Stomach smooth muscle (tissue), 2 donors: ENCODE measurements at regions not wholly inside any gene's neighbourhood (a gene's known extent, or its start where the extent isn't known, plus 50 kb on each side); places are given as distances from the start of the nearest gene placed in this dataset.

Experiments
- H3K27ac ChIP-seq: one replicate; pipeline ENCODE4 v1.7.0; 2013; ENCODE audit warnings: mild to moderate bottlenecking, low read length, inconsistent platforms
- H3K27me3 ChIP-seq, 2 donors: one replicate each; pipeline ENCODE4 v1.7.0; 2013; ENCODE audit warnings: low read length in 2 of 2; ENCODE audit not compliant: insufficient read depth in 2 of 2, control insufficient read depth in 1 of 2
- H3K36me3 ChIP-seq, 2 donors: one replicate each; pipeline ENCODE4 v1.7.0; 2013; ENCODE audit warnings: low read length in 2 of 2; ENCODE audit not compliant: control insufficient read depth in 2 of 2, insufficient read depth in 2 of 2
- H3K4me1 ChIP-seq: one replicate; pipeline ENCODE4 v1.7.0; 2013; ENCODE audit warnings: low read length; ENCODE audit not compliant: control insufficient read depth, insufficient read depth
- H3K4me3 ChIP-seq, 2 donors: one replicate each; pipeline ENCODE4 v1.7.0; 2013; ENCODE audit warnings: low read length in 2 of 2
- H3K9ac ChIP-seq, 2 donors: one replicate each; pipeline ENCODE4 v1.7.0; 2013; ENCODE audit warnings: low read length in 2 of 2, mild to moderate bottlenecking in 1 of 2
- H3K9me3 ChIP-seq, 2 donors: one replicate each; pipeline ENCODE4 v1.7.0; 2013; ENCODE audit warnings: low read length in 2 of 2; ENCODE audit not compliant: control insufficient read depth in 2 of 2
- donor health status: healthy.
- donor health status: Pancreatic carcinoma.

DNA sequence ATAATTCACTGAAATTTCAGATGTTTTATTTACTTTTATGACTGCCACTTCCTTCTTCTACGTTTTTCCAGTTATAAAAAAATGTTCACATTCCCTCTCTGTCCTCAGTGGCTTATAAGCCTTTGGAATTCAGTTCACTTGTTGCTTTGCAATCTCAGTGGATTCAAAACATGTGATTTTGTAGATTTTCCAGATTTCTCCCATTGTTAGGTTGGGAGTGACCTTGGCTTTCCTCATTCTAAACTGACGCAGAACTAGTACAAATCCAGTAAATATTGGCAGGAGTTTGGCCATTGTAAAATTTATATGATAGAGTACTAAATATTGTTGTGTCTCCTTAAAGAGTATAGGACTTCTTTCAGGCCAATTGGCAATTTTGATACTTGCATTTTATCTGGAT, 812.3 kb upstream of the ROBO1 start:
- H3K36me3 ChIP-seq, result no peaks in the 10 kb centered on the region

DNA sequence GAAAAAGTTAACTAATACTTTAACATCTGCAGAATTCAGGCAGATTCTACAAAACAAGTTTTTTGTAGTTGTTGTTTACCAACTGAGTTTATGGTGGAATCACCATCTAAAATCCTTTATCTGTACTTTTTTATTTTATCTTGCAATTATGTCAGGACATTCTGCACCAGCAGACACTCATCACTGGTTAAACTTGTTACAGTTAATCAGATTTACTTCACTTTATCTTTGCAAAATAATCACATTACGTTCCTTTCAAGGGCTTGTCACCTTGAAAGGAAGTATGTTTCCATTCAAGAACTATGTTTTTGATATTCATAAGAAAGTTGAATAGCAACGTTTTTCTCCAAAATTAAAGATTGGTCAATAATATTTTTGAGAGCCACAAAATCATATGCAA, 796.6 kb upstream of the ROBO1 start:
- no peak overlapping the region for H3K27ac ChIP-seq
- no peak overlapping the region for H3K9ac ChIP-seq
- no peaks in the 10 kb centered on the region for H3K4me1 ChIP-seq
- H3K4me3 ChIP-seq, result no peak overlapping the region
- no peaks in the 10 kb centered on the region for H3K36me3 ChIP-seq
- no peaks in the 10 kb centered on the region for H3K27me3 ChIP-seq
- H3K9me3 ChIP-seq, result no peaks in the 10 kb centered on the region

More for the DNA sequence above, 812.3 kb upstream of the ROBO1 start:
- no peaks in the 10 kb centered on the region for H3K4me1 ChIP-seq
- no peaks in the 10 kb centered on the region for H3K9me3 ChIP-seq
- no peak overlapping the region for H3K9ac ChIP-seq
- no peak overlapping the region for H3K27ac ChIP-seq
- no peak overlapping the region for H3K4me3 ChIP-seq
- no peaks in the 10 kb centered on the region for H3K27me3 ChIP-seq

GRCh38 chr3:80559701-80560100, 791.9 kb upstream of the ROBO1 start:
- no peaks in the 10 kb centered on the region for H3K9me3 ChIP-seq
- no peaks in the 10 kb centered on the region for H3K36me3 ChIP-seq
- H3K4me1 ChIP-seq, result no peaks in the 10 kb centered on the region
- H3K27ac ChIP-seq, result no peak overlapping the region
- no peak overlapping the region for H3K4me3 ChIP-seq
- no peaks in the 10 kb centered on the region for H3K27me3 ChIP-seq
- no peak overlapping the region for H3K9ac ChIP-seq

DNA sequence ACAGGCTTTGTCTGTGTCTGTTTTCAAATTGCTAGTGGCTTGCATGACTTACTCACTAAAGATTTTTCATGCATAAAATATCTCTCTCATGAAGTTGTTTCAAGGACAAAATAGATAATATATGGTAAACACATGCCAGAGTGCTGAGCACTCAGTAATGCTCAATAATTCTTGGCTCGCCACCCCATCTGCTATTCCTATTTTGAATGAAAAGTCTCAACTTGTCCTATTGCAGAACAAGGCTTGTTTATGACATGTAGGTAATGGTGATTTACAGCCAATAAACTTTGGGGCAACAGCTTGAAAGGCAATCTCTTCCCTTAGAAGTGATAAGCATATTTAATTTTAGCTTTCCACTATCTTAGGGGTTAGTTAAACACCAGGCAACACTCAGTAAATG, 789.0 kb upstream of the ROBO1 start:
- H3K27me3 ChIP-seq, result no peaks in the 10 kb centered on the region
- no peaks in the 10 kb centered on the region for H3K9me3 ChIP-seq
- no peak overlapping the region for H3K27ac ChIP-seq
- no peaks in the 10 kb centered on the region for H3K36me3 ChIP-seq
- no peak overlapping the region for H3K9ac ChIP-seq
- H3K4me3 ChIP-seq, result no peak overlapping the region
- no peaks in the 10 kb centered on the region for H3K4me1 ChIP-seq

DNA sequence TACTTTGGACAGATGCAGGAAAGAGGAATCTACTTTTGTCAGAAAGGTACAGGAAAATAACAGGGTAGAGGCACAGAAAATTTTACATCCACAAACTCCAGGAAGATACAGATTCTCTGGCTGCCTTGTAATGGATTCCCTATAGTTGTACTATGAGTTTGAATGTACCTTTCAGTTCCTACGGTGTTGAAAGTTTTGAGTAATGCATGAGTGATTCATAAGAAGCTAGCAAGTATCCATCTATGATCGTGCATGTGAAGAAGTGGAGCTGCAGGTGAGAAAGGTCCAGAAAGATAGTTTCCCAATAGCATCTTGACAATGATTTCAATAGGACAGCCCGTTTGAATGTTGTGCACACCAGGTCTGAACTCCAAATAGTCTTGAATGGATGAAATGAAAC, 786.5 kb upstream of the ROBO1 start:
- H3K36me3 ChIP-seq, result no peaks in the 10 kb centered on the region
- no peaks in the 10 kb centered on the region for H3K9me3 ChIP-seq
- H3K27ac ChIP-seq, result no peak overlapping the region
- H3K4me1 ChIP-seq, result no peaks in the 10 kb centered on the region
- no peak overlapping the region for H3K9ac ChIP-seq
- H3K27me3 ChIP-seq, result no peaks in the 10 kb centered on the region
- no peak overlapping the region for H3K4me3 ChIP-seq

DNA sequence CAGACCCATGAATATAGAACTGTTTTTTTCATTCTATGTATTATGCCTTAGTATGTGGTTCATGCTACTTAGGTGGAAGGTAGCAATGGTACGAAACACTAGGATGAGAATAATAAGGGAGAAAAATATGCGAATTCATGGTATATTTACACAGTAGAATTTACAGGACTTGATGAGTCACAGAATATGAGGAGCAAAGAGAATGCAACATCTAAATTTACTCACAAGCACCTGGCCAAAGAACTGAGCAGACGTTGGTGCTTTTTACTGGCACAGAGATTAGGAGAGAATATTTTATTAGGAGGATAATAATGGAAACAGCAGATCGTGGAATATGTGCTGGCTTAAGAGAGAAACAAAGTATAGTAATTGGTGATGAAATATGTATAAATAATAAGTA, 785.4 kb upstream of the ROBO1 start:
- Histone ChIP-seq H3K9ac (no peak overlapping the region), H3K4me3 (no peak overlapping the region), H3K36me3 (no peaks in the 10 kb centered on the region), H3K9me3 (no peaks in the 10 kb centered on the region), H3K27ac (no peak overlapping the region), H3K27me3 (no peaks in the 10 kb centered on the region), H3K4me1 (no peaks in the 10 kb centered on the region)

- H3K4me1 ChIP-seq, result no peaks in the 10 kb centered on the region
- no peaks in the 10 kb centered on the region for H3K9me3 ChIP-seq
- no peak overlapping the region for H3K9ac ChIP-seq
- H3K27me3 ChIP-seq, result no peaks in the 10 kb centered on the region
- H3K4me3 ChIP-seq, result no peak overlapping the region
- no peak overlapping the region for H3K27ac ChIP-seq
- H3K36me3 ChIP-seq, result no peaks in the 10 kb centered on the region
These were observed 782.4 kb upstream of the ROBO1 start for GRCh38 chr3:80550174-80550573.

DNA sequence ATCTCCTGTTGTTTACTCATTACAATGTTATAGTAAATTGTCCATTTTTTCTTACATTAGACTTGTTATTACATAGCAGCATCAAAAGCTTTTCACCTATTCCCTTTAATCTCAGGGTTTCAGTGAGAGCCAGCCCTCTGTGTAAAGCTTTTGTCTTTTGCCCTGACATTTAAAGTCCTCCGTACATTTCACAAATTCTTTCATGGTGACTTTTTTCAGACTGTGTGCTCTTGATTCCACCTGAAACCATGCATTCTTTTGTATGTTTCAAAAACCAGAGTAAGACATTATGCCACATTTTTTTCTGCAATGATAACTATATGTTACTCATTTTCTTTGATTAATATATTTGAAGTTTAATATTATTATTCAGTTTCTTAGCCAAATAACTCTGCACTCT, 781.4 kb upstream of the ROBO1 start:
- Histone ChIP-seq H3K9me3 (no peaks in the 10 kb centered on the region), H3K27ac (no peak overlapping the region), H3K4me1 (no peaks in the 10 kb centered on the region), H3K36me3 (no peaks in the 10 kb centered on the region), H3K27me3 (no peaks in the 10 kb centered on the region), H3K9ac (no peak overlapping the region), H3K4me3 (no peak overlapping the region)

GRCh38 chr3:80543154-80543553, 775.4 kb upstream of the ROBO1 start:
- Histone ChIP-seq H3K27me3 (no peaks in the 10 kb centered on the region), H3K4me1 (no peaks in the 10 kb centered on the region), H3K36me3 (no peaks in the 10 kb centered on the region), H3K9ac (no peak overlapping the region), H3K27ac (no peak overlapping the region), H3K9me3 (no peaks in the 10 kb centered on the region), H3K4me3 (no peak overlapping the region)

DNA sequence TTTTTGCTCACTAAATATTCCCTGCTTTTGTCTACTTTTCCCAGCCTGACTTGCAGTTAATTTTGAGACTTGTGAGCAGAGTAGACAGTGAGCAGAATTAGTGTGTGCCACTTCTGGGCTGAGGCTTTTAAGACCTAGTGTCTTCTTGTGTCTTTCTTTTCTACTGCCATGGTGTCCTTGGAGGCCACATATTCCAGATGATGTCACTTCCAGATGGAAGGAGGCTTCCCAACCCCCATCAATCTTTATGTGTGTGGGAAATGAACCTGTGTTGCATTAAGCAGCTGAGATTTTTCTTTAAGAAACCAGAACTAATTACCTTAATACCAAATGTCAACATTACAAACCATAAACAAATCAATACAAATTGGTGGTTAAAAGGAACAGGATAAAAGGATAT, 774.7 kb upstream of the ROBO1 start:
- no peaks in the 10 kb centered on the region for H3K36me3 ChIP-seq
- H3K27me3 ChIP-seq, result no peaks in the 10 kb centered on the region
- H3K4me3 ChIP-seq, result no peak overlapping the region
- H3K9ac ChIP-seq, result no peak overlapping the region
- H3K9me3 ChIP-seq, result no peaks in the 10 kb centered on the region
- H3K27ac ChIP-seq, result no peak overlapping the region
- H3K4me1 ChIP-seq, result no peaks in the 10 kb centered on the region

DNA sequence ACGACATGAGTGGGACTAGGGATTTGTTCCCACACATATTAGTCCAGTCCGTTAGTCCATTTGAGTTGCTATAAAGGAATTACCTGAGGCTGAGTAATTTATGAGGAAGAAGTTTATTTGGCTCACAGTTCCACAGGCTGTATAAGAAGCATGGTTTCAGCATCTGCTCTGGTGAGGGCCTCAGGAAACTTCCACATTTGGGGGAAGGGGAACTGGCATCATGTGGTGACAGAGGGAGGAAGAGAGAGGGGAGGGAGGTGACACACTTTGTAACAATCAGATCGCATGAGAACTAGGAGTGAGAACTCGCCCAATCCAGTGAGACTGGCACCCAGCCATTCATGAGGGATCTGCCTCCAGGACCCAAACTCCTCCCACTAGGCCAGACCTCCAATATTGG, 769.9 kb upstream of the ROBO1 start:
- H3K27ac ChIP-seq, result no peak overlapping the region
- no peak overlapping the region for H3K9ac ChIP-seq
- H3K9me3 ChIP-seq, result no peaks in the 10 kb centered on the region
- no peak overlapping the region for H3K4me3 ChIP-seq
- H3K4me1 ChIP-seq, result no peaks in the 10 kb centered on the region
- H3K36me3 ChIP-seq, result no peaks in the 10 kb centered on the region
- no peaks in the 10 kb centered on the region for H3K27me3 ChIP-seq

DNA sequence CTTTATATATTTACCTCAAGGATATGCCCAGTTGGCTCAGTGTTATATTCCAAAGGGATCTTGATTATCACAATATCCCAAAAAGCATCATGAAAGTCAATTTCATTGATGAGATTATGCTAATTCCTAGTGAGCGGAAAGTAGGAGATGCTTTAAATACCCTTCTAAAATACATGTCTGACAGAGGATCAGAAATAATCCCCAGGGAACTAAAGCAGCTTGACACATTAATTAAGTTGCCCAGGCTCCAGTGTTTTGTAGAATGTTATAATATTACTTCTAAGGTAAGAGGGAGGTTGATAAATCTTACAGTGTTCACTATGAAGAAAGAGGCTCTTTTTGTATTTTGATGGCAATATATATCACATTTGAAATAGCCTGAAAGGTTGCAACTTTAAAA, 767.5 kb upstream of the ROBO1 start:
- Histone ChIP-seq H3K27ac (no peak overlapping the region), H3K36me3 (no peaks in the 10 kb centered on the region), H3K27me3 (no peaks in the 10 kb centered on the region), H3K9me3 (no peaks in the 10 kb centered on the region), H3K9ac (no peak overlapping the region), H3K4me3 (no peak overlapping the region), H3K4me1 (no peaks in the 10 kb centered on the region)
